GM19372 (cell line): ENCODE measurements at regions not wholly inside any gene's neighbourhood (a gene's known extent, or its start where the extent isn't known, plus 50 kb on each side); places are given as distances from the start of the nearest gene placed in this dataset.

Experiments
- ATAC-seq: cut with Tn5 transposase; IDR thresholded peaks from one replicate; pipeline ENCODE4 v1.9.1; 2021; ENCODE audit warnings: mild to moderate bottlenecking, low read depth, moderate library complexity; ENCODE audit not compliant: unreplicated experiment

- ATAC-seq, result no peak
These were observed 346.8 kb downstream of the STK39 start for GRCh38 chr2:167900435-167901114.

GRCh38 chr2:167898340-167898739 is 349.1 kb downstream of the STK39 start:
- ATAC-seq, result no peak

DNA sequence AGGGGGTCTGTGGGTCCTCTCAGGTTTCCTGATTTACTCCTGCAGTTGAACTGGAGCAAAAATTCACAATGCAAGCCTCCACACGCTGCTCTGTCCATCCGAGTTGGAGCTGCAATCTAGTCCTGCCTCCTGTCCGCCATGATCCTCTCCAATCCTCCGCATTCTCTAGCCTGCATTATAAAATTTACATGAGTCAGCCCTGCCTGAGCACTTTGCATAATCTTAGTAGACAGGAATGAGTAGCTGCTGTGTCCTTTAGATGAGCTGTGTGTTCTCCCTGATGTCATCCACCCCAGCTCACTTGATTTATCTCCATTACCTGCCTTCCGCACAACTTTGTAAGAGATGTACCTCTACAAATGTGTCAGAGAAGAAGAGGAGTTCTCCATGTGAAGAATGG is 355.6 kb downstream of the STK39 start:
- ATAC-seq, result no peak

GRCh38 chr2:167890739-167891138 is 356.7 kb downstream of the STK39 start:
- ATAC-seq, result no peak

DNA sequence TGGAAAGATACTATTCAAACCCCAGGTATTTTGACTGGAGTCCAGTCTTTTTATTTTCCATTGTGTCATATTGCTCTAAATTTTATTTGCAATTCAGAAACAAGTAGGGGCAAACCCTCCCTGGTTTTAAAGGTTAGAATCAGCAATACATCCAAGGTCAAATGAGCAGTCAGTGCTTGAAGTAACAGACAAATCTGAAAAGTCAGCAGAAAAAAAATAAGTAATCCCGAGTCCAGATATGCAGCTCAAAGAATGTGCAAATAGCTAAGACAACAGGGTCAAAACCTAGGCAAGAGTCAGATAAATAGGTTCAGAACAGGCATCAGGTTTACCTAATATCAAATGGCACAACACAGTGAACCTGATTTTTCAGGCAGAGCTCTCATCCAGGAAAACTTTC is 367.0 kb downstream of the STK39 start:
- ATAC-seq, result no peak

- ATAC-seq, result no peak
These were observed 371.9 kb downstream of the STK39 start for GRCh38 chr2:167875529-167875928.

GRCh38 chr2:167874812-167875211 is 372.6 kb downstream of the STK39 start:
- no peak for ATAC-seq

DNA sequence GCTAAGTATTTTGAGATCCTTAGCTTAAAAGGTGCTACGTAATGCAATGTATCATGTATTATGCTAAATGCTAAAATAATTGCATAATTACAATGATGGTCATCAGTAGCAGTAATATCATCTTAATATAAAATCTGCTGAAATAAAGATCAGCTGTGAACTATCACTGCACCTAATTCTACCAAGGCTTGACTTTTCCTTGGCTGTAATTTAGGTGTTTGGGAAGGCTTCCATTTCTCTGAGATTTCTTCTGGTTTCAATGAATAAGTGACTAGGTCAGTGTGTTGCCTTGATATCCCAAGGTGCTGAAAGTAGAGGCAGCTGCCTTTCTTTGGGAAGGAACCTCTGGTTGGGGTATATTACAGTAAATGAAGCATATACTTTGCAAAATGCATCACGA is 376.1 kb downstream of the STK39 start:
- ATAC-seq, result no peak

GRCh38 chr2:167869200-167869599 is 378.2 kb downstream of the STK39 start:
- no peak for ATAC-seq

GRCh38 chr2:167863377-167863776 is 384.0 kb downstream of the STK39 start:
- peak; percentile 2 for ATAC-seq

DNA sequence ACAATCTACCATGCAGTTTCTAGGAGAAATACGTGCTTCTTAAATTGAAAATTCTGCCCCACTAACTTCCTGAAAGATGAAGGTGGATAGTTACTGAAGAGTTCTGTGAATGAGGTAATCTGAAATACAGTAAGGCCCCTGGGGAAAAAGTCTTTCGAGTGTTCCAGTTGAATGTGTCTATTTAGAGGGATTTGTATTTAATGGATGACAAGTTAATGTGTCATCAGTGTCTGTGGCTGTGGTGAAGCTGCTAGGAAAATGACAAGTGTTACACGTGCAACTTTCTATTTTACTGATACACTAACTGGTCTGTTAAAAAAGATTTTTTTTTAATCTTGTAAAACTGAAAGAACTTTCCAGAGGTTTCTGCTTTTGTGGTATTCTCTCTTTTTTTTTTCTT is 384.6 kb downstream of the STK39 start:
- peak; percentile 49 for ATAC-seq

DNA sequence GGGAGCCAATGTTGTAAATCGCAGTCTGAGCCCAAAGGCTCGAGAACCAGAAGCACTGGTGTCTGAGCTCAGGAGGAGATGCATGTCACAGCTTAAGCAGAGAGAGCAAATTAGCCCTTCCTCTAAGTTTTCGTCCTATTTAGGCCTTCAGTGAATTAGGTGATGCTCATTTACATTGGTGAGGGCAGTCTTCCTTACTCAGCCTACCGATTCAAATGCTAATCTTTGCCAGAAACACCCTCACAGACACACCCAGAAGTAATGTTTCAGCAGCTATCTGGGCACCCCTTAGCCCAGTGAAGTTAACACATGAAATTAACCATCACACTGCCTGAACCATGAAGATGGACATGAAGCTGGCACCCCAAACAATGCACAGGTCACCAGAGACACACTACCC is 385.1 kb downstream of the STK39 start:
- peak; percentile 10 for ATAC-seq

GRCh38 chr2:167861574-167862193 is 385.7 kb downstream of the STK39 start:
- ATAC-seq, result no peak

GRCh38 chr2:167860082-167860481 is 387.3 kb downstream of the STK39 start:
- no peak for ATAC-seq

GRCh38 chr2:167859676-167860075 is 387.7 kb downstream of the STK39 start:
- no peak for ATAC-seq

GRCh38 chr2:167858086-167858485 is 389.3 kb downstream of the STK39 start:
- ATAC-seq, result no peak

DNA sequence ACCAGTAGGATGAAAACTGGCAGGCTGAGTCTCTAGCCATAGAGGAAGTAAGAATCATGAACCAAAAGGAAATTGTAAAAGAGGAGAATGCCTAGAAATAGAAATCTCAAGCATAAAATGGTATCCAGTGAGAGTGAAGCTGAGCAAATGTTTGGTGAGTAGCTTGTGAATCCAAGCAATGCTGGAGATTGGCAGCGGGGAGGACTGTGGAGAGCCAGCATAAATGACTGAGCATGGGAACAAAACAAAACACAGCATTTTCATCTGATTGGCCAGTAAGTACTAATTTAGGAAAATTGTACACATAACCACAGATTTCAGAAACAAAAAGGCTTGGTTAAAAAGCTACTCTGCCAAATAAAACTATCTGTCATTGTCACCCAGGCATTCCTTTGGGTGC is 390.0 kb downstream of the STK39 start:
- no peak for ATAC-seq

DNA sequence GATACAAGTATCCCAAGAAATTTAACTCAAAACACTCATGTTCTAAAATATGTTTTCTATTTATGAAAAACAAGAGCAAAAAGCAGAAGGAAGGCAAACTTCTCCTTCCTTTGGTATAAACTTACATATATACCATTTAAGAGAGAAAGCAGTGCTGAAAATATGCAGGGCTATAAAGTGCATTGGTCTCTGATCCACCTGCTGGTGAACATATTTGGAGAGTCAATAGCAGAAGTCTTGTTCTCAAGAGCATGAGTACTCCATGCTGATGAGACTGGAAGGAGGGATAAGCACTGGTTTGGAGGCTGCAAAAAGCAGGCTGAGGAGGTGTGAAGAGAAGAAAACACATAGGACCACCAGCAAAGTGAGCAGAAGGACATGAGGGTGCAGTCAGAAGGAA is 391.2 kb downstream of the STK39 start:
- ATAC-seq, result no peak

DNA sequence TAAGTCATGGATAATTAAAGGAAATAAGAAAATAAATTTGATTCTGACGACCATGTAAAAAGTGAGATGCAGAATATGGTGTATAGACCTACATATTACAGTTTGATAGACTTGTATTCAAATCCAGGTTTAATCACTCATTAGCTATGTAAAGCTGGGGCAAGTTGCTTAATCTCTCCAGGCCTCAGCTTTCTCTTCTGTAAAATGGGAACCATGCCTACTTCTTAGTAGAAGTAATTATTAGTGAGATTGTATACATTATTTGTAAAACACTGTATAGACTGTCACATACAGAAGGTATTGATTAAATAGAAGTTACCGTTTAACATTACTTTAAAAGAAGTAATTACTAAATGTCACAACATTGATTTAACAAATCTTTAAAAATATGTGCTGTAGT is 392.2 kb downstream of the STK39 start:
- ATAC-seq, result no peak

- ATAC-seq, result no peak
These were observed 393.7 kb downstream of the STK39 start for GRCh38 chr2:167853717-167854116.

DNA sequence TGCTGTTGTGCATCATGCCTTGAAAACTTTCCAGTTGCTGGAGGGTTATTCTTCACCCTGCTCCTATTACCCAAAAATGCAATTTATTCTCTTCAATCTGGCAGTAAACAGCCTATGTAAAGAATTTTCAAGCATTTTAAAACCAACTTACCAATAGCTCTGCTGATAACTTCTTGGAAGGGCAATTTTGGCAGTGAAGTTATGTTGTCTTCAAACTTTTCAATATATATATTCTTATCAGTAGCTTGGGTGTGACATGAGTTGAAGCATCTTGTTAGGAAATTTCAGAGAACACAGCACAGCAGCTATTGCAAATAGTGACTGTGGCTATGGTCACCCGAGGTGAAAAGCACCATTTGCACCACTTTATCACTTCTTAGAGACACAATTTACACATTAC is 395.5 kb downstream of the STK39 start:
- no peak for ATAC-seq

GRCh38 chr2:167851323-167851860 is 396.0 kb downstream of the STK39 start:
- ATAC-seq, result no peak
